Mucosa of rectum (tissue), 2 donors: ENCODE measurements at regions not wholly inside any gene's neighbourhood (a gene's known extent, or its start where the extent isn't known, plus 50 kb on each side); places are given as distances from the start of the nearest gene placed in this dataset.

ENCODE experiments used
- H3K27ac ChIP-seq, 2 donors: one replicate each; pipeline ENCODE4 v1.7.0; 2013; ENCODE audit warnings: inconsistent platforms in 2 of 2, low read depth in 2 of 2, low read length in 2 of 2
- H3K27me3 ChIP-seq, 2 donors: one replicate each; pipeline ENCODE4 v1.7.0; 2013; ENCODE audit warnings: low read length in 2 of 2; ENCODE audit not compliant: control insufficient read depth in 2 of 2, insufficient read depth in 2 of 2
- H3K36me3 ChIP-seq, 2 donors: one replicate each; pipeline ENCODE4 v1.7.0; 2013; ENCODE audit warnings: low read length in 2 of 2; ENCODE audit not compliant: control insufficient read depth in 2 of 2, insufficient read depth in 2 of 2
- H3K4me1 ChIP-seq, 2 donors: one replicate each; pipeline ENCODE4 v1.7.0; 2013; ENCODE audit warnings: low read length in 2 of 2, mild to moderate bottlenecking in 1 of 2; ENCODE audit not compliant: control insufficient read depth in 2 of 2, insufficient read depth in 2 of 2
- H3K4me3 ChIP-seq, 2 donors: one replicate each; pipeline ENCODE4 v1.7.0; 2013; ENCODE audit warnings: low read length in 2 of 2
- H3K9ac ChIP-seq, 2 donors: one replicate each; pipeline ENCODE4 v1.7.0; 2013; ENCODE audit warnings: low read length in 2 of 2, low read depth in 1 of 2, mild to moderate bottlenecking in 1 of 2
- H3K9me3 ChIP-seq, 2 donors: one replicate each; pipeline ENCODE4 v1.7.0; 2013; ENCODE audit warnings: low read length in 2 of 2; ENCODE audit not compliant: control insufficient read depth in 2 of 2
- donor health status: healthy.
- donor health status: Normal muscosa, but diverticular disease.

DNA sequence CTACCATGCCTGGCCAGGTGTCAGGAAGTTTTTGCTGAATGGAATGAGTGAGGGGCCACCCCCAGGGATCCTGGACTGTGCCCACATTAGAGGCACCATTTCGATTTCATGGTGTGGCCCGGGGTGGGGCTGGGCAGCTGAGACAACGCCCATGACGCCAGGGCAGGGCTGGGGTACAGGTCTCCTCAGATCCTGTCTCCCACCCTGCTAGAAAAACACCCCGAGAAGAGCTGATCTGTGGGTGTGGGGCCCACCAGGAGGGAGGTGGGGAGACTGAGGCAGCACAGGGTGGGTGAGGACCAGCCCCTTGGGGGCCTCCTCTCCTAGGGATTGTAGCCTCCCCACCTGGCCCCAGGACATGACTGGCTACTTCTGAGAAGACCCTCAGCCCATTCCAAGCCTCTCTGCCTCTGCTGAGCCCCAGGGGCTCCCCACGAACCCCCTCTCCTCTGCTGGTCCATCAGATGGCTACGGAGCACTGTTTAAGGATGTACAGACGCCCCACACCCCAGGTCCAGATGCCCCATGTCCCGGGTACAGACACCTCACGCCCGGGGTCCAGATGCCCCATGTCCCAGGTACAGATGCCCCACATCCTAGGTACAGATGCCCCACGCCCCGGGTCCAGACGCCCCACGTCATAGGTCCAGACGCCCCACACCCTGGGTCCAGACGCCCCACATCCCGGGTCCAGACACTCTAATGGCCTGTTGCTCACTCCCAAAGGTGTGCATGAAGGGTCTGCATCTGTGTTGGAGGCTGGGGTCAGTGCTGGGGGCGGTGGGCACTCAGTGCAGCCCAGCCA is 99.4 kb downstream of the MICALL2 start:
- Histone ChIP-seq H3K4me3 (no peak overlapping the region), H3K36me3 (no peaks in the 10 kb centered on the region), H3K27me3 (peaks cover 5 to 10% of the 10 kb centered on the region in 2 donors), H3K27ac (no peak overlapping the region), H3K9ac (no peak overlapping the region), H3K4me1 (peaks cover 0 to 4% of the 10 kb centered on the region in 2 donors), H3K9me3 (no peaks in the 10 kb centered on the region)

DNA sequence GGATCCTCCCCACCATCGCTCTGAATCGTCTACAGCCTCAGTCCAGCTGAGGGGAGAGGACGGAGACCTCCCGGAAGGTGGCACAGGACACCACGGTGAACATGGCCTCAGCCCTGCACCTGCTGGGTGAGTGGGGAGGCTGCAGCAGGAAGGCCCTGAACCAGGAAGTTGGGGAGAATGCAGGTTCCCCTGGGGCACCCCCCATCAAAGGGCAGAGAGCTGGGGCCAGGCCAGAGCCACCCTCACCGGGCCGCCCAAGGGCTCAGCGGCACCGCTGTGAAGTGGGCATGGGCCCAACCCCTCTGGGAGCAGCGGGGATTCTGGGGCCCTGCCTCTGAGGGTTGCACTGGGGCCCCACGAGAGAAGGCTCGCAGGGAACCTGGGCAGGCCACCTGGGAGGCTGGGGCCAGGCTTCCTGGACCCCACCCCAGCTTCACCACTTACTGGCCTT is 98.7 kb downstream of the MICALL2 start:
- Histone ChIP-seq H3K27me3 (peaks cover 5% of the 10 kb centered on the region in 2 donors), H3K9me3 (peaks cover 0 to 3% of the 10 kb centered on the region in 2 donors), H3K9ac (no peak overlapping the region), H3K36me3 (no peaks in the 10 kb centered on the region), H3K27ac (no peak overlapping the region), H3K4me1 (peaks cover 0 to under 1% of the 10 kb centered on the region in 2 donors), H3K4me3 (no peak overlapping the region)

GRCh38 chr7:1361016-1361755 is 98.1 kb downstream of the MICALL2 start:
- Histone ChIP-seq H3K27me3 (peaks cover under 1 to 5% of the 10 kb centered on the region in 2 donors), H3K4me1 (no peaks in the 10 kb centered on the region), H3K9ac (no peak overlapping the region), H3K4me3 (no peak overlapping the region), H3K9me3 (peaks cover 0 to 5% of the 10 kb centered on the region in 2 donors), H3K27ac (no peak overlapping the region), H3K36me3 (no peaks in the 10 kb centered on the region)

GRCh38 chr7:1361756-1362125 is 97.5 kb downstream of the MICALL2 start:
- H3K36me3 ChIP-seq = no peaks in the 10 kb centered on the region
- H3K27ac ChIP-seq = no peak overlapping the region
- H3K4me1 ChIP-seq = no peaks in the 10 kb centered on the region
- no peak overlapping the region for H3K4me3 ChIP-seq
- H3K9ac ChIP-seq = no peak overlapping the region
- peaks cover 0 to 5% of the 10 kb centered on the region in 2 donors for H3K9me3 ChIP-seq
- peaks cover 0 to 4% of the 10 kb centered on the region in 2 donors for H3K27me3 ChIP-seq

GRCh38 chr7:1362301-1362700 is 97.0 kb downstream of the MICALL2 start:
- H3K4me3 ChIP-seq = no peak overlapping the region
- H3K9ac ChIP-seq = no peak overlapping the region
- peaks cover 1 to 4% of the 10 kb centered on the region in 2 donors for H3K27me3 ChIP-seq
- no peak overlapping the region for H3K27ac ChIP-seq
- H3K36me3 ChIP-seq = no peaks in the 10 kb centered on the region
- H3K9me3 ChIP-seq = peaks cover 0 to 5% of the 10 kb centered on the region in 2 donors
- no peaks in the 10 kb centered on the region for H3K4me1 ChIP-seq

DNA sequence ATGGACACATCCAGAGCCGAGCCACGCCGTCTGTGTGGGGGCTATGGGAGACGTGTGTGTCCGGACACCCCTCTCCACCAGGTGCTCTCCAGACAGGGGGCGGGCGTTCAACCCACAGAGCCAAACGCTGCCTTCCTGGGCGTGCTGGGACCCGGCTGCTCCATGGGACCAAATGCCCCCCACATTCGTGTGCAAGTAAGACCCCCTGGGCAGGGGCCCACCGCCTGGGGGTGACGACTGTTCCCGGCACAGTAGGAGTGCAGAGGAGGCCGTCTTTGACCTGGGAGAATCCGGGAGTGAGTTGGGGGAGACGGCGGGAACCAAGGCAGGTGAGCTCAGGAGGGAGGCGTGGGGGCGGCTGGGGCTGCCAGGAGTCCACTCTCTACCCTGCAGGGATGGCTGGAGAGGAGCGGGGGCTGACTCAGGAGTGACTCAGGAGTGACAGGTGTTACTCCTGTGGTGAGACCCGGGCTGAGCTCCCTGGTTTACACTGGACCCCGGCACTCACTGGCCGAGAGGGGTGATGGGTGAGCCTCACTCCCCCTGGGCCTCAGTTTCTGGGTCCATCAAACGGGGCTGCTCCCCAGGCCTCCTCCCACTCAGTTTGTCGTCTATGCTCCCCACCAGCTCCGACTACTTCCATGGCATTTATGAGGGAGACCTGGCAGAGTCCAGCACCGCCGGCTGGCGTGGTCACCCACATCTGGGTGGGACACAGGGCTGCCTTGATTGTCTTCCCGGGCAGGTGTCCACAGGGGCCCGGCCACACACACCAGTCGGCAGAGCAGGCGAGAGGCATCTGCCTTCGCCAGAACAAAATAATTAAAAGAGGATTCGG is 95.0 kb downstream of the MICALL2 start:
- peaks cover 9 to 14% of the 10 kb centered on the region in 2 donors for H3K27me3 ChIP-seq
- H3K9ac ChIP-seq = no peak overlapping the region
- no peaks in the 10 kb centered on the region for H3K4me1 ChIP-seq
- H3K9me3 ChIP-seq = peaks cover 0 to 5% of the 10 kb centered on the region in 2 donors
- H3K27ac ChIP-seq = no peak overlapping the region
- no peak overlapping the region for H3K4me3 ChIP-seq
- H3K36me3 ChIP-seq = no peaks in the 10 kb centered on the region

DNA sequence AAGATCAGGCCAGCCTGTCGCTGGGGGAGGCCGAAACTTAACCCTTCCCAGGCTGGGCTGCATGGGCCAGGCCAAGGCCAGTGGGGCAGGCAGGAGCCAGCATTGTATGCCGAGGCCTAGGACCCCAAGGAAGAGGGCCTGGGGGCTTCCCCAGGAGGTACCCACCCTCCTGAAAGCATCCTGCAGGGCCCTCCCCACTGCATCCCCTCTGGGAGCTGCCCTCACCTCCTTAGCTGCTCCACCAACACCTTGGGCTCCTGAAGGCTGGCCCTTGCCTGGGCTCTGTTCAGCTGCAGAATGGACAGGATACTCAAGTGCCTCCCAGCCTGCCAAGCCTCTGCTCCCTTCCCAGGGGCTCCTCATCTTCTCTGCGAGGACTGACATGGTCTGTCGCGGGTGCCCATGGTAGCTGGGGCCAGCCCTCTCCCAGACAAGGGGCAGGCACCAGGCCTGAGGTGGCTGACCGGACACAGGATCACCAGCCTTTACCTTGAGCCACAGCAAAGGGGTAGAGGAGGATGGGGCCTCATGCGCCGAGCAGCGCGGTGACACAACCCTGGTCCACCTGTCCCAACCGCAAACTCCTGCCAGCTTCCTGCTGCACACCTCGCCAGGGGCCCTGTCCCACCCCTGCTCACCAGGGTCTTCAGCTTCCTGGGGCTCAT is 94.2 kb downstream of the MICALL2 start:
- H3K27me3 ChIP-seq = peaks cover 13 to 17% of the 10 kb centered on the region in 2 donors
- H3K27ac ChIP-seq = no peak overlapping the region
- H3K9ac ChIP-seq = no peak overlapping the region
- no peaks in the 10 kb centered on the region for H3K4me1 ChIP-seq
- H3K9me3 ChIP-seq = peaks cover 0 to 5% of the 10 kb centered on the region in 2 donors
- no peak overlapping the region for H3K4me3 ChIP-seq
- no peaks in the 10 kb centered on the region for H3K36me3 ChIP-seq

- Histone ChIP-seq H3K4me3 (no peak overlapping the region), H3K4me1 (no peaks in the 10 kb centered on the region), H3K27me3 (peaks cover 17 to 20% of the 10 kb centered on the region in 2 donors)
Observed at GRCh38 chr7:1365846-1366245, 93.4 kb downstream of the MICALL2 start.

DNA sequence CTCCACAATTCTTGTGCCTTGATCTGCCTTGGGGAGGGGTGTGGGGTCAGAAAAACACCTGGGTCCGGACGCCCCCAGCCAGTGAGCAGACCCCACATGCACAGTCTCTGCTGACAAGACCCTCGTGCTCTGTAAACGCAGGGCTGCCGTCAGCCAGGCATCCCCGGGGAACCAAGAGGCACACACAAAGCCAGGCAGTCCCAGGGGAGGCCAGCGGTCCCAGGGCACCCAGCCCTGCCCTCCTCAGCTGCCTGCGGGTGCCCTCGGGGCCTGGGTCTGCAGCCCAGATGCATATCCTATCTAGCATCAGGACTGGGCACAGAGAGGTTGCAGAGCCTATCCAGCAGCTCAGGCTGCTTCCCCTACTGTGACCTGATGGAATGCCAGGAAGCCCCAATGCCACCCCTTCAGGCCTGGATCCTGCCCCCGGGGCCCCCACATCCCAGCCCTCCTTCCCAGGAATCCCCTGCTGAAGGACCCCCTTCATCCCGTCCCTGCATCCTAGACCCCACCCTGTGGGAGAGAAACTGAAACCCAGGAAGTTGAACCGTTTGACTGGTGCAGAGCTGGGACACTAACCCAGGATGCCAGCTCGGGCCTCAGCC is 92.4 kb downstream of the MICALL2 start:
- no peaks in the 10 kb centered on the region for H3K4me1 ChIP-seq
- no peak overlapping the region for H3K9ac ChIP-seq
- H3K27ac ChIP-seq = no peak overlapping the region
- no peaks in the 10 kb centered on the region for H3K36me3 ChIP-seq
- H3K9me3 ChIP-seq = peaks cover 0 to 5% of the 10 kb centered on the region in 2 donors
- no peak overlapping the region for H3K4me3 ChIP-seq
- peaks cover 20 to 22% of the 10 kb centered on the region in 2 donors for H3K27me3 ChIP-seq

More at GRCh38 chr7:1365846-1366245, 93.4 kb downstream of the MICALL2 start:
- Histone ChIP-seq H3K36me3 (no peaks in the 10 kb centered on the region), H3K27ac (no peak overlapping the region), H3K9me3 (peaks cover 0 to 5% of the 10 kb centered on the region in 2 donors), H3K9ac (no peak overlapping the region)
